DND-41 (cell line): ENCODE measurements at regions not wholly inside any gene's neighbourhood (a gene's known extent, or its start where the extent isn't known, plus 50 kb on each side); places are given as distances from the start of the nearest gene placed in this dataset.

Source experiments
- CTCF ChIP-seq: IDR thresholded peaks from 2 replicates; pipeline ENCODE4 v1.5.1; 2012; ENCODE audit warnings: borderline replicate concordance, low read length, moderate library complexity, mild to moderate bottlenecking; ENCODE audit not compliant: poor library complexity, severe bottlenecking; ENCODE audit errors: extremely low read depth
- EZH2 ChIP-seq: IDR thresholded peaks from 3 replicates; pipeline ENCODE4 v1.6.1; 2012; ENCODE audit warnings: borderline replicate concordance, low read depth, mild to moderate bottlenecking, moderate library complexity, low read length, inconsistent platforms; ENCODE audit not compliant: severe bottlenecking

GRCh38 chr4:173680278-173680677, 150.2 kb upstream of the HAND2 start:
- TF ChIP-seq EZH2 (no peak), CTCF (no peak)
